ENCODE measurements at regions not wholly inside any gene's neighbourhood (a gene's known extent, or its start where the extent isn't known, plus 50 kb on each side); places are given as distances from the start of the nearest gene placed in this dataset.
A peak's percentile ranks its signal among the peaks of the same experiment; 100 is the strongest.

GRCh38 chr2:212596276-212596675 is 57.7 kb upstream of the ERBB4 start:
- no peak for DNase-seq

- peak; percentile 3 for DNase-seq
These were observed 56.5 kb upstream of the ERBB4 start for GRCh38 chr2:212595036-212595654.

GRCh38 chr2:212592695-212593094 is 54.1 kb upstream of the ERBB4 start:
- no peak for DNase-seq
